Activated naive CD4-positive, alpha-beta T cell treated with Interleukin-2 at 50 U/mL for 16 hours (primary cell): ENCODE measurements at regions not wholly inside any gene's neighbourhood (a gene's known extent, or its start where the extent isn't known, plus 50 kb on each side); places are given as distances from the start of the nearest gene placed in this dataset.

Experiments
- DNase-seq: peaks from one replicate; pipeline ENCODE4 v3.0.0-alpha.2; 2020

GRCh38 chr16:80489173-80489572, 51.6 kb upstream of the DYNLRB2 start:
- no peak for DNase-seq

- DNase-seq = no peak
These were observed 52.6 kb upstream of the DYNLRB2 start for GRCh38 chr16:80488167-80488566.

GRCh38 chr16:80480664-80481063, 60.1 kb upstream of the DYNLRB2 start:
- no peak for DNase-seq

- DNase-seq = no peak
These were observed 63.0 kb upstream of the DYNLRB2 start for GRCh38 chr16:80477838-80478237.

GRCh38 chr16:80468029-80468428, 72.8 kb upstream of the DYNLRB2 start:
- DNase-seq = no peak

DNA sequence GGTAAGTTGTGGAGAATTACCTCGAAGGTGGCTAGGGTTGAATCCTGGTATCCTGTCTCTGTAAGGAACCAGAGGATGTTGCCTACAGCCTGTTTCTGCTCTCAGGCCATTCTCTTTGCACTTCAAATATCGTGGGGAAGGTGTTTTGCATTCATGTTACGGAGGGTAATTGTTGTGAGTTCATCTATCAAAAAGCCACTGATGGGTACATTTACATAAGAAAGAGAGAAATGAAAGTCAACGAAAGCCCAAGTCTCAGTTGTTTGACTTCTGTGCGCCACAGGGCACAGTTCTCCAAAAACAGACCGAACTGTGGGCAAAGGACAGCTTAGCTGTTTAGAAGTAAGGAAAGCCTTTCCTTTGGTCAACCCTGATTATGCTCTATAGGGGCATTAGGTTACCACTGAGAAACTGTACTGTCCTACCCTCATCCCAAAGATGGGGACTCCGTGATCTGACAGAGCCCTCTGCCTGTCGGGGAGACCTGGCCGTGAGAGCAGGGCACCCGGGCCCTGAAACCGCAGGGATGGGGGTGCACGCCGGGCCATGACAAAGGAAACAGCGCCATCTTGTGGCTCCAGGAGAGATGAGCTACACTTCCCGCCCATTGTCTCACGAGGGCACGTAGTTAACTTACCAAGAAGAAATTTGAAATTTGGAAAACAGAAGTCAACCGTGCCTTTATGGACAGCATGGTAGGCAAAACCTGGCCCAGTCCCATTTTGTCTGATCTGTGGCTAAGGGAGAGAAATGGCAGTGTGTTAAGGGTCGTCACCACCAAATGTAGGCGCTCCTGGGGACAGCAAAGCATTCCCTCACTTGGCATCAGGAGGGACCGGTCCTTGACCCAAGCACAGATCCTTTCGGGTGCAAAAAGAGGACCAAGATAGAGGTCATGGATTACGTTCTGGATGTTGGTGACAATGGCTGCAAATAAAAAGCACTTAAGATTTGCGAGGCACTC, 74.5 kb upstream of the DYNLRB2 start:
- DNase-seq = peak; percentile 65

- DNase-seq = no peak
These were observed 76.9 kb upstream of the DYNLRB2 start for GRCh38 chr16:80463751-80464495.

DNA sequence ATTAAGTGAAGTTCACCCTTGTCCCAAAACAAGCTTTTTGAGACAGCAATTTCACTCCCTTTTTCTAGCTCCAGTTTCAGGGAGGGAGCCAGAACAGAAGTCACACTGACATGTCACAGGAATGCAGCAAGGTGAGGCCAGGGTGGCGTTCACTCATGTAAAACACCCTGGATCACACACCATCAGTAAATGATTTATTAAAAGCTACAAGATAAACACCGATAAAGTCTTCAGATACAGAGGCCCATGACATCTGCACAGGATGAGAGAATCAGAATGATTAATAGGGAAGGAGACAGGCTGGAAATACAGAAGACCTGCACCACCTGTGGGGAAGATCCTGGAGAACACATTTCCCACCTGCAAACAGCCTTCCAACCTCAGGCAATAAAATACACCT, 77.5 kb upstream of the DYNLRB2 start:
- DNase-seq = no peak

- no peak for DNase-seq
These were observed 77.9 kb upstream of the DYNLRB2 start for GRCh38 chr16:80462917-80463316.

- no peak for DNase-seq
These were observed 79.8 kb upstream of the DYNLRB2 start for GRCh38 chr16:80460988-80461387.

DNA sequence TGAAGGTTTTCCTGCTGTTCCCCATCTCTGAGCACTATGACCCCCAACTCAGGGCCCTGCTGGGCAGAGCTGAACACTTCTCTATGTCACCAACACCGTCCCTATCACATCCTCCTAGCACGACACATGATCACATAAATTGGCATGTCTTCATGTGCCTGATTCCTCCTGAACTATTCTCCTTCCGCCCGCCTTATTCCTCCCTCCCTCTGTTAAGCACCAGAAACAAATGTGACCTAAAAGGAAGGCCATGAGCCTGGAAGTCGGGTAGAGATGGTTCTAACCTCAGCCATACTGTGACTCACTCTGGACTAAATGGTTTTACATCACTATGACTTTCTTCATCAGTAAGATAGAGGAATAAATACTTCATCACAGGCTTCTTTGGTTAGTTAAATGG, 80.8 kb upstream of the DYNLRB2 start:
- no peak for DNase-seq

- no peak for DNase-seq
These were observed 81.4 kb upstream of the DYNLRB2 start for GRCh38 chr16:80459331-80459777.

- DNase-seq = no peak
These were observed 82.9 kb upstream of the DYNLRB2 start for GRCh38 chr16:80457871-80458270.

DNA sequence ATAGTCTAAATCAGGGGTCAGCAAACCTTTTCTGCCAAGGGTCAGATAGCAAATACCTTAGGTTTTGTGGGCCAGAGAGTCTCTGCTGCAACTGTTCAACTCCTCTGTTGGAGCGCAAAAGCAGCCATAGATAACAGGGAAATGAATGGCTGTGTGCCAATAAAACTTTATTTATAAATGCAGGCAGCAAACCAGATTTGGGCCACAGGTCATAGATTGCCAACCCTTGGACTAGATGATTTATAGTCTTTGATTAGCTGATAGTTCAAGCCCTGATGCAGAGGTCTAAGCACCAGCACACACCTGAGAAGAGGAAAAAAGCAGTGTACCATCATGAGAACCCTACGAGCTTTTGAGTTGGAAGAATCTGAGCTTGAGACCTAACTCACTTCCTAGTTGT, 86.0 kb upstream of the DYNLRB2 start:
- DNase-seq = no peak

DNA sequence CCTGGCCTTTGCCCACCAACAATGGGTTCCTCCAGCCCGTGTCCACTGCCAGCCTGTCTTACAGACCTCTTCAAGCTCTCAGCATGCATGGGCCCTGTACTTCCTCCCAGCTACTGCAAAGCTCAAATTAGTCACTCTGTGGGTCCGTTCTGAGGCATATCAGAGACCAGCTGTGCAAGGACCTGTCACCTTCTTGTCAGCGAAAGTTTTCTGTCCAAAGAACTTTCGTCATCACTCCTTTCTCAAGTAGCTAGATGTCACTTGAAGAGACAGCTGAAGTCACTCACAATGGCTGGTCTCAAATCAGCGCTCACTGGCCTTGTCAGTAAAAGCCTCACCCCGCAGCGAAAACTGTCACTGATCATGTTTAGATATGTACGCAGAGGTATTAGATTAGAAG, 91.4 kb upstream of the DYNLRB2 start:
- DNase-seq = no peak

GRCh38 chr16:80447241-80447640, 93.6 kb upstream of the DYNLRB2 start:
- DNase-seq = no peak

- no peak for DNase-seq
These were observed 98.0 kb upstream of the DYNLRB2 start for GRCh38 chr16:80442779-80443178.

DNA sequence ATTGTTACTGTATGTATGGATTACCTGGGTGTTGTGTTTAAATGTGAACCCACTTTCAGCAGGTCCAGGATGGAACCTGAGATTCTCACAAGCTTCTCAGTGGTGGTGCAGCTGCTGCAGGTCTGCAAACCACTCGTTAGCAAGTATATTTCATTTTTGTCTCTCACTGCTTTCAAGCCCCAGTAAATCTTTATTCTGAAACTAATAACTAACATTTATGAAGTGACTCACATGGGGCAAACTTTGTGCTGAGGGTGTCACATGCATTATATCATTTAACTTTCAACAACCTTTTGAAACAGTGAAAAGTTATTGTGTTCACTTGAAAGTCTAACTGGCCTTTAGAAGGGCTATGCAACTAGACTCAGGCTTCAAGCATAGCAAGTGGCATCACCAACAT, 98.9 kb upstream of the DYNLRB2 start:
- DNase-seq = no peak

- no peak for DNase-seq
These were observed 100.1 kb upstream of the DYNLRB2 start for GRCh38 chr16:80440667-80441066.

- no peak for DNase-seq
These were observed 103.1 kb upstream of the DYNLRB2 start for GRCh38 chr16:80437707-80438106.

DNA sequence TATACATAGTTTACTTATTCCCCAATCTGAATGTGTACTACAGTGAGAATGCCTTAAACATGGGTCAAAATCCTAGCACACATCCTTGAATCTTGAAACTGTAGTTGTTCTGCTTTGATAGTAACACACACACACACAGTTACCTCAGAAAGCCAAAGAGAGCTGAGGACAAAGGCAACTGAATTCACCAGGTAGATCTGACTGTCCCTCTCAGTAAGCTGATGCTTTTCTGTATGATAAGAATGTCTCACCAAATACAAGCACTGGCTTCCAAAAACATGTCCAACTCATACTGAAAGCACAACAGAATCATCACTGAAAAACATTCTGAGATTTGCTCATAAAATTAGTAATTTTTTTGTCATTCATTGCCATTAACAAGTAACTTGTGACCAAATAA, 104.3 kb upstream of the DYNLRB2 start:
- no peak for DNase-seq

DNA sequence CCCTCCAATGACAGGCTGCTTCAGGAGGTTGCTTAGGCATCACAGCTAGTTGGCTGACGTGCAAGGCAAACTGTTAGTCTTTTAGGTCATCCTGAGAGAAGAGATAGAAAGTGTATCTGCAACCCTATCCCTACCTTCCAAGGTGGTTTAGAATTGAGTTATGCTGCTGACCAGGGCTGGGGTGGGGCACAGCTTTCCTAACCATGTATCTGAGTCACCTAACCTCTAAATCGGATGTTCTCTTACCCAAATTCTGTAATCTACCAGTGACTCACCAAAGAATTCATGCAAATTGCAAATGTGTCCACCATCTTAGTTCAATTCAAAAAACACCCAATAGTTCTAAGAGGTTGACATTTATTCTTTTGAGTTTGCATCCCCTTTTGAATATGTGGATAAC, 107.2 kb upstream of the DYNLRB2 start:
- DNase-seq = no peak

DNA sequence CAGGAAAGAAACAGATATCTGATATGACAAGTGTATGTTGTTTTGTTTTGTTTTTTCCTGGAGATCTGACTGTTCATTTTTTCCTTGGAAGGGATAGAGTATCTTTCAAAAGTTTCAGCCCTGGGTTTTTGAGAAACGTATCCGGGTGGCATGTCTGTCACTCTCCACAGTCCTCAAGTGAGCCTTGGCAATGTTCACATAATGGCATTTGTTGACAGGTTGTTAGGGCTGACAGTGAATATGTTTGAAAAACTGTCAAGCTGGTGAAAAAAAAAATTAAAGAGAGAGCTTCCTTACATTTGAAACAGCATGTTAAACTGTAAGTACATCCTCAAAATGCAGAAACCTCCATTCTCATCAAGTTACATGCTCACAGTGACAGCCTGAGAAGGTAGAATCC, 113.0 kb upstream of the DYNLRB2 start:
- no peak for DNase-seq
